ENCODE measurements at regions not wholly inside any gene's neighbourhood (a gene's known extent, or its start where the extent isn't known, plus 50 kb on each side); places are given as distances from the start of the nearest gene placed in this dataset.

DNA sequence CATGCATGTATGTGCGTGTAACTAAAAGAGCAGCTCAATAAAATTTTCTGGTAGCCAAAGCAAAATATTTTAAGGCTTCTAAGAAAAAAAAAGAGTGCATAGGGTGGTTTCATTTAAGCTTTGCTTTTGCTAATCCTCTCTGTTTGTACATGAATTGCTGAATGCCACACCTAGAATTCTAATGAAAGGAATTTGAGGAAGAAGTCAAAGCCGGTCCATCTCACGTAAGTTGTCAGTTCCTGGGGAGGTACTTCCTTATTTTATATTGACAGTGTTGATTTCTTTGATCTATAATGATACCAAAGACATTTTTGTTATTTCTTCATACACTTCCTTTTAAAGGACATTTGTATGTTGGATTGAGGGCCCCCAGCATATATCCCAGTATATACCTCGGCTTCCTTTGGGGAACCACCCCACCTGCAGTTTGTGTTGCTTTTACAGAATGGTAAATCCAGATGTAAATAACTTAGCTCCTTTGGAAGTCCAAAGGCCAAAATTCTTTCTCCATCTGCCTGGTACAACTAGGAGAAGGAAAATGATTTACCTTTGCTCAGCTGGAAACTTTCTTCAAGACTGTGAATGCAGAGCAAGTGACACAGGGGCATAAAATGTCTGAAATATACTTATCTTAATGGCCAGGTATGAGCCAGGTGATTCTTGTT is 420.9 kb upstream of the ATP2B1 start:
- no peak for TF ChIP-seq EZH2 (IDR thresholded peaks at IDR 0.05; ENCODE audit: low read length, missing control alignments)
- no peak for TF ChIP-seq CTCF (conservative IDR thresholded peaks at IDR 0.05 in 1 of 2, IDR thresholded peaks at IDR 0.05 in 1 of 2; ENCODE audit: low read depth in 1 of 2, low read length in 2 of 2)
